ENCODE measurements at regions not wholly inside any gene's neighbourhood (a gene's known extent, or its start where the extent isn't known, plus 50 kb on each side); places are given as distances from the start of the nearest gene placed in this dataset.

DNA sequence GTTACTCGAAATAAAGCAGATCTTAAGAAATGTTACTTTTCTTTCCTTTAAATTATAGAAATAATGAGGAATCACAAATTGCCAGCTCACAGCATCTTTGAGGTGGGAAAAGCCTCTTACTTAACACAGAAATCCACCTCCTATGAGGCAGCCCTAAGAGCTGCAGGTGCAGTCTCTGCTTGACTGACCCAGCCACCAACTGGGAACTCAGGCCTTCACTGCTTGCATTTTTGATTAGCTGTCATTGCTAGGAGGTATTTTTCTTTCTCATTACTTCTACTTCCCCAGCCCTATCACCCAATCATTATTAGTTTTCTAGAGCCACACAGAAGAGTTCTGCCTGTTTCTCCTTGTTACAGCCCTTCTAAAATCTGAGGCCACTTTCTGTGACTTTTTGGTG lies 416.5 kb upstream of the KLF4 start:
- Histone ChIP-seq H3K27me3 (no peaks in the 10 kb centered on the region), H3K36me3 (no peaks in the 10 kb centered on the region), H3K9ac (ENCODE audit: low read depth in 2 of 2, low read length in 2 of 2) (no peak overlapping the region), H3K4me3 (no peak overlapping the region), H3K4me1 (no peaks in the 10 kb centered on the region), H3K9me3 (no peaks in the 10 kb centered on the region), H3K27ac (no peak overlapping the region)
- DNase-seq = no peak
- TF ChIP-seq CTCF (IDR thresholded peaks at IDR 0.05) = no peak
- intact Hi-C loops (cut with DNase I) = no loop called here

- Histone ChIP-seq H3K36me3 (no peaks in the 10 kb centered on the region), H3K27ac (no peak overlapping the region), H3K9ac (ENCODE audit: low read depth in 2 of 2, low read length in 2 of 2) (no peak overlapping the region), H3K9me3 (no peaks in the 10 kb centered on the region), H3K4me1 (no peaks in the 10 kb centered on the region), H3K27me3 (no peaks in the 10 kb centered on the region), H3K4me3 (no peak overlapping the region)
- no peak for DNase-seq
- TF ChIP-seq CTCF (IDR thresholded peaks at IDR 0.05) = no peak
- intact Hi-C loops (cut with DNase I) = no loop called here
These were observed 415.9 kb upstream of the KLF4 start for GRCh38 chr9:107905308-107906020.

DNA sequence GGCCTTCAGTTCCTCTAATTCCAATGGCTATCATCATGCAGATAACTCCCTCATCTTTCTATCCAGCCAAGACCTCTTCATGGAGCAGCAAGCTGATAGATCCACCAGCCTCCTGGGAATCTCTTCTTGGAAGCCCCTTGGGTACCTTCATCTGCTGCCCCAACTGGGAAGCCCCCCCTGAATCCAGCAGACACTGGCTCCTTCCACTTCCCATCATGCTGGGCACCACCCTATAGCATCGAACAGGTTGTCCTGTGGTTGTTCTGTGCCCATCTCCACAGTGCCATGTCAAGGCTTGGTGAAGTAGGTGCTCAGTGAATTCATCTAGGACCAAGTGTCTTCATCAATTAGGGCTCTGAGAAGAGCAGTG lies 410.4 kb upstream of the KLF4 start:
- Histone ChIP-seq H3K4me1 (peaks cover 4% of the 10 kb centered on the region), H3K9me3 (no peaks in the 10 kb centered on the region), H3K27ac (no peak overlapping the region), H3K4me3 (no peak overlapping the region), H3K27me3 (no peaks in the 10 kb centered on the region), H3K36me3 (no peaks in the 10 kb centered on the region), H3K9ac (ENCODE audit: low read depth in 2 of 2, low read length in 2 of 2) (no peak overlapping the region)
- intact Hi-C loops (cut with DNase I) = no loop called here
- no peak for DNase-seq
- no peak for TF ChIP-seq CTCF (IDR thresholded peaks at IDR 0.05)

GRCh38 chr9:107898761-107899160 lies 409.2 kb upstream of the KLF4 start:
- Histone ChIP-seq H3K27me3 (no peaks in the 10 kb centered on the region), H3K9me3 (no peaks in the 10 kb centered on the region), H3K36me3 (no peaks in the 10 kb centered on the region), H3K27ac (no peak overlapping the region), H3K9ac (ENCODE audit: low read depth in 2 of 2, low read length in 2 of 2) (no peak overlapping the region), H3K4me3 (no peak overlapping the region), H3K4me1 (peaks cover 4% of the 10 kb centered on the region)
- intact Hi-C loops (cut with DNase I) = no loop called here
- DNase-seq = no peak
- no peak for TF ChIP-seq CTCF (IDR thresholded peaks at IDR 0.05)

GRCh38 chr9:107896544-107896943 lies 407.0 kb upstream of the KLF4 start:
- intact Hi-C loops (cut with DNase I) = no loop called here

More at GRCh38 chr9:107896544-107896943, 407.0 kb upstream of the KLF4 start:
- Histone ChIP-seq H3K4me3 (no peak overlapping the region), H3K36me3 (no peaks in the 10 kb centered on the region), H3K27me3 (no peaks in the 10 kb centered on the region), H3K27ac (no peak overlapping the region), H3K9me3 (no peaks in the 10 kb centered on the region), H3K4me1 (peaks cover 4% of the 10 kb centered on the region), H3K9ac (ENCODE audit: low read depth in 2 of 2, low read length in 2 of 2) (no peak overlapping the region)
- DNase-seq = no peak
- no peak for TF ChIP-seq CTCF (IDR thresholded peaks at IDR 0.05)
